ENCODE measurements at regions not wholly inside any gene's neighbourhood (a gene's known extent, or its start where the extent isn't known, plus 50 kb on each side); places are given as distances from the start of the nearest gene placed in this dataset.
"Not testable (repeated sequence)": the region's sequence is repeated elsewhere in the genome, so short reads cannot be mapped to it uniquely, and the experiment has no call there.

GRCh38 chr1:145513017-145513416 is 87.6 kb upstream of the NBPF20 start:
- H3K27ac ChIP-seq; H3K9me3 ChIP-seq; in situ Hi-C loops (cut with MboI; ENCODE audit: low pct_ligation_motif_present in 1 of 4, low pct_unique_long_range_greater_than_20kb in 1 of 4, low sequenced_read_pairs in 3 of 4); H3K4me1 ChIP-seq; intact Hi-C loops (cut with DNase I; ENCODE audit: low total_unique reads); H3K4me3 ChIP-seq; H3K27me3 ChIP-seq; H3K36me3 ChIP-seq; DNase-seq: not testable (repeated sequence)
- 0% methylated on average over 1 of the region's 2 CpGs; no CpG with 5 or more reads in 1 of the 2 donors for WGBS, 2 donors (ENCODE audit: low coverage in 1 of 2)

- DNase-seq; in situ Hi-C loops (cut with MboI; ENCODE audit: low pct_ligation_motif_present in 1 of 4, low pct_unique_long_range_greater_than_20kb in 1 of 4, low sequenced_read_pairs in 3 of 4); H3K27me3 ChIP-seq; H3K9me3 ChIP-seq; intact Hi-C loops (cut with DNase I; ENCODE audit: low total_unique reads); H3K4me1 ChIP-seq; H3K36me3 ChIP-seq; H3K4me3 ChIP-seq; H3K27ac ChIP-seq: not testable (repeated sequence)
- WGBS, 2 donors (ENCODE audit: low coverage in 1 of 2): no CpG with 5 or more reads among the region's 1 CpG
Measured at GRCh38 chr1:145508053-145508452, 82.7 kb upstream of the NBPF20 start.

GRCh38 chr1:145505663-145506647 is 80.6 kb upstream of the NBPF20 start:
- H3K27me3 ChIP-seq, H3K4me3 ChIP-seq: not testable (repeated sequence)

GRCh38 chr1:145504834-145505413 is 79.5 kb upstream of the NBPF20 start:
- H3K36me3 ChIP-seq; H3K27ac ChIP-seq; H3K27me3 ChIP-seq; in situ Hi-C loops (cut with MboI; ENCODE audit: low pct_ligation_motif_present in 1 of 4, low pct_unique_long_range_greater_than_20kb in 1 of 4, low sequenced_read_pairs in 3 of 4); H3K4me3 ChIP-seq; intact Hi-C loops (cut with DNase I; ENCODE audit: low total_unique reads); H3K4me1 ChIP-seq; DNase-seq; H3K9me3 ChIP-seq: not testable (repeated sequence)
- no CpG with 5 or more reads among the region's 17 CpGs for WGBS, 2 donors (ENCODE audit: low coverage in 1 of 2)

More at GRCh38 chr1:145505663-145506647, 80.6 kb upstream of the NBPF20 start:
- H3K27ac ChIP-seq; H3K36me3 ChIP-seq; H3K4me1 ChIP-seq; DNase-seq; in situ Hi-C loops (cut with MboI; ENCODE audit: low pct_ligation_motif_present in 1 of 4, low pct_unique_long_range_greater_than_20kb in 1 of 4, low sequenced_read_pairs in 3 of 4); H3K9me3 ChIP-seq; intact Hi-C loops (cut with DNase I; ENCODE audit: low total_unique reads): not testable (repeated sequence)
- 29% methylated on average over 5 of the region's 59 CpGs; no CpG with 5 or more reads in 1 of the 2 donors for WGBS, 2 donors (ENCODE audit: low coverage in 1 of 2)

GRCh38 chr1:145504310-145504709 is 78.9 kb upstream of the NBPF20 start:
- H3K36me3 ChIP-seq; intact Hi-C loops (cut with DNase I; ENCODE audit: low total_unique reads); H3K4me3 ChIP-seq; H3K27ac ChIP-seq; H3K27me3 ChIP-seq; in situ Hi-C loops (cut with MboI; ENCODE audit: low pct_ligation_motif_present in 1 of 4, low pct_unique_long_range_greater_than_20kb in 1 of 4, low sequenced_read_pairs in 3 of 4); H3K4me1 ChIP-seq; H3K9me3 ChIP-seq; DNase-seq: not testable (repeated sequence)
- no CpG with 5 or more reads among the region's 2 CpGs for WGBS, 2 donors (ENCODE audit: low coverage in 1 of 2)

GRCh38 chr1:145500251-145500650 is 74.8 kb upstream of the NBPF20 start:
- WGBS, 2 donors (ENCODE audit: low coverage in 1 of 2): no CpG with 5 or more reads among the region's 5 CpGs
- DNase-seq; intact Hi-C loops (cut with DNase I; ENCODE audit: low total_unique reads); H3K36me3 ChIP-seq; H3K9me3 ChIP-seq; H3K27ac ChIP-seq; H3K4me3 ChIP-seq; H3K4me1 ChIP-seq; H3K27me3 ChIP-seq; in situ Hi-C loops (cut with MboI; ENCODE audit: low pct_ligation_motif_present in 1 of 4, low pct_unique_long_range_greater_than_20kb in 1 of 4, low sequenced_read_pairs in 3 of 4): not testable (repeated sequence)

- H3K27me3 ChIP-seq; H3K4me3 ChIP-seq; in situ Hi-C loops (cut with MboI; ENCODE audit: low pct_ligation_motif_present in 1 of 4, low pct_unique_long_range_greater_than_20kb in 1 of 4, low sequenced_read_pairs in 3 of 4); H3K9me3 ChIP-seq; intact Hi-C loops (cut with DNase I; ENCODE audit: low total_unique reads); H3K27ac ChIP-seq; DNase-seq; H3K36me3 ChIP-seq; H3K4me1 ChIP-seq: not testable (repeated sequence)
- 71% methylated on average over 3 of the region's 7 CpGs; no CpG with 5 or more reads in 1 of the 2 donors for whole genome bisulfite sequencing, 2 donors (ENCODE audit: low coverage in 1 of 2)
Measured at GRCh38 chr1:145495077-145495871, 69.9 kb upstream of the NBPF20 start.

- intact Hi-C loops (cut with DNase I; ENCODE audit: low total_unique reads); DNase-seq; H3K27ac ChIP-seq; in situ Hi-C loops (cut with MboI; ENCODE audit: low pct_ligation_motif_present in 1 of 4, low pct_unique_long_range_greater_than_20kb in 1 of 4, low sequenced_read_pairs in 3 of 4); H3K9me3 ChIP-seq; H3K36me3 ChIP-seq; H3K4me1 ChIP-seq: not testable (repeated sequence)
- Histone ChIP-seq H3K4me3 (peak overlapping the region in 1 of 4 donors; percentile 39), H3K27me3 (peaks cover 12% of the 10 kb centered on the region)
- no CpG with 5 or more reads among the region's 31 CpGs for WGBS, 2 donors (ENCODE audit: low coverage in 1 of 2)
Measured at GRCh38 chr1:145488193-145488933, 63.0 kb upstream of the NBPF20 start.

- Histone ChIP-seq H3K4me3 (peak overlapping the region in 2 of 4 donors; percentile 6 to 35), H3K27me3 (peaks cover 12% of the 10 kb centered on the region)
- H3K4me1 ChIP-seq; intact Hi-C loops (cut with DNase I; ENCODE audit: low total_unique reads); H3K36me3 ChIP-seq; H3K9me3 ChIP-seq; DNase-seq; in situ Hi-C loops (cut with MboI; ENCODE audit: low pct_ligation_motif_present in 1 of 4, low pct_unique_long_range_greater_than_20kb in 1 of 4, low sequenced_read_pairs in 3 of 4); H3K27ac ChIP-seq: not testable (repeated sequence)
- 11% methylated on average over 25 of the region's 36 CpGs; no CpG with 5 or more reads in 1 of the 2 donors for WGBS, 2 donors (ENCODE audit: low coverage in 1 of 2)
Measured at GRCh38 chr1:145487156-145487555, 61.8 kb upstream of the NBPF20 start.

GRCh38 chr1:145484257-145484656 is 58.9 kb upstream of the NBPF20 start:
- H3K4me3 ChIP-seq; H3K9me3 ChIP-seq; DNase-seq; H3K27ac ChIP-seq; H3K4me1 ChIP-seq; in situ Hi-C loops (cut with MboI; ENCODE audit: low pct_ligation_motif_present in 1 of 4, low pct_unique_long_range_greater_than_20kb in 1 of 4, low sequenced_read_pairs in 3 of 4); H3K36me3 ChIP-seq; intact Hi-C loops (cut with DNase I; ENCODE audit: low total_unique reads): not testable (repeated sequence)
- peaks cover 12% of the 10 kb centered on the region for H3K27me3 ChIP-seq
- WGBS, 2 donors (ENCODE audit: low coverage in 1 of 2): 82 to 90% methylated on average over 2 to 3 of the region's 4 CpGs
